GM10266 (cell line): ENCODE measurements at regions not wholly inside any gene's neighbourhood (a gene's known extent, or its start where the extent isn't known, plus 50 kb on each side); places are given as distances from the start of the nearest gene placed in this dataset.

Experiments
- DNase-seq: peaks from one replicate; pipeline ENCODE4 v3.0.0; 2012; ENCODE audit errors: extremely low spot score
- CTCF ChIP-seq: IDR thresholded peaks from 2 replicates; pipeline ENCODE4 v1.5.1; 2012; ENCODE audit warnings: mild to moderate bottlenecking, low read depth; ENCODE audit not compliant: control insufficient read depth, insufficient read depth; ENCODE audit errors: missing control alignments

DNA sequence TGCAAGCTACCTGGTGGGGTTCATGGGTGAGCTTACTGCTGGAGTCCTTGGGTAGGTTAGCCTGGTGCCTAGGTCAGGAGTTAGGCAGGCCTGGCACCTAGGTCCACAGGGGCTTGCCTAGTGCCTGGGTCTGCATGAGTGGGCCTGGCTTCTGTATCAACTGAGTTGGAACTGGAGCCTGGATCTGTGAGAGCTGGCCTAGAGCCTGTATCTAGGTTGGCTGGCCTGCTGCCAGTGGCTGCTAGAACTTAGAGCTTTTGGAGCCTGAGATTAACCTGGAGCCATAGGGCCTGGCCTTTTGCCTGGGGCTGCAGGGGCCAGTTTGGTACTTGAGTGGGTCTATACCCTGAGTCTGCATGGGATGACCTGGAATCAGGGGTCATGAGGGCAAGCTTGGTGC is 679.4 kb downstream of the NUP35 start:
- DNase-seq: no peak
- TF ChIP-seq CTCF: no peak

DNA sequence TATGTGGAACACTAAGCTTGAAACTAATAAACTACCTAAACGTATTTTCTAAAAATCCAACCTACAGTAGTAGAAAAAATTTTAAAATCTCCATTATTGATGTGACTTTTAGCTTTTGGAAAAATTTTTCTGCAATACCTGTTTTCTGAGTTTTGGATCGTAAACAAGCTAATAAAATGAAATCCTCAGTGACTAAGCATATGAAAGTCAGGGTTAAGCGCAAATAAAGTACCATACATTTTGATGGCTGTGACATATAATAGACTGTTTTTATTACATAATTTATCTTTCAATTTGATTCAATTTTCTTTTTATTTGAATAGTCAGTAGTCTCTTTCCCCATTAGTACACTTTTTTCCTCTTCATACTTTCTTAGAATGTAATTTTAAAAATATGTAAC is 683.6 kb downstream of the NUP35 start:
- DNase-seq: no peak
- no peak for TF ChIP-seq CTCF

DNA sequence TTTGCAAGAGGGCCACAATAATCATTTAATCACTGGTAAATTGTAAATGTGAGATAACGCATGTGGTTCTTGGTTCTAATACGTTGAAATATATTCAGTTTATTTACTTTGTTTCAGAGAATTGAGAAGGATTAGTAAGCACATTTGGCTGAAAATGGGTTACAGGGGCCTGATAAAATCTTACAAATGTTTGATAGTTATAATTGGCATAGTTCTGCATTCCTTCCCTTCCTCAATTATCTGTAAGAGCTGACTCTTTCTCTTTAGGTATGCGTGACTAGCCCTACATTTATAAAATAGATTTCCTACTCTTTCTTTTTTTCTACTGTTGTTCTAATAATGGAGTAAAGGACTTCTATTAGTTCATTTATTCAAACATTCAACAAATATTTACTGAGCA is 685.2 kb downstream of the NUP35 start:
- TF ChIP-seq CTCF: no peak

DNA sequence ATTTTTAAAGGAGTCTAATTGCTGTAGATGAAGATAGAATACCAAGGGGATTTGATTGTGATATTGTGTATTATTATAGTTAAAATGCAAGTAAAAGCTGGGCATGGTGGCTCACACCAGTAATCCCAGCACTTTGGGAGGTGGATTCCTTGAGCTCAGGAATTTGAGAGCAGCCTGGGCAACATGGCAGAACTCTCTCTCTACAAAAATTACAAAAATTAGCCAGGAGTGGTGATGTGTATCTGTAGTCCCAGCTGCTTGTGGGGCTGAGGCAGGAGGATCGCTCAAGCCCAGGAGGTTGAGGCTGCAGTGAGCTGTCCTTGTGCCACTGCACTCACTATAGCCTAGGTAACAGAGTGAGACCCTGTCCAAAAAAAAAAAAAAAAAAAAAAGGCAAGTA is 687.0 kb downstream of the NUP35 start:
- DNase-seq: no peak
- no peak for TF ChIP-seq CTCF

More for the DNA sequence above, 685.2 kb downstream of the NUP35 start:
- DNase-seq: no peak

DNA sequence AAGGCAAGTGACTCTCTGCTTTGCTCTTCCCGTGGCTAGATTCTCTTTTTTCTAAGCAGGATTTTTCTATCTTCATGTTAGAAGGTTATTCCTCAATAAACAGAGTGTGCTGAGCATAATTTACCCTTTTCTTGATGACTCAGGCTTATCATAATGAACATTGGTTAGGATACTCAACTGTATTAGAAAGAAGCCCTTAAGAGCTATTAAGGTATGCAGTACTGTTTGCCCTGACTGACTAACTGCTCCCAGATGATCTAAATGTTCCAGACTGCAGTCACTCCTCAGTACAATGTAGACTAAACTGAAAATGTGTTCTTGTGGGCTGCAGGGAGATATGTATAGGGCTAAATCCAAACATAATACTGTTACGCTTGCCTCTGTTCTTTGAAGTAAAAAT is 687.8 kb downstream of the NUP35 start:
- TF ChIP-seq CTCF: no peak

GRCh38 chr2:183825710-183826109 is 701.5 kb downstream of the NUP35 start:
- no peak for TF ChIP-seq CTCF
- no peak for DNase-seq

More for the DNA sequence above, 687.8 kb downstream of the NUP35 start:
- DNase-seq: no peak

DNA sequence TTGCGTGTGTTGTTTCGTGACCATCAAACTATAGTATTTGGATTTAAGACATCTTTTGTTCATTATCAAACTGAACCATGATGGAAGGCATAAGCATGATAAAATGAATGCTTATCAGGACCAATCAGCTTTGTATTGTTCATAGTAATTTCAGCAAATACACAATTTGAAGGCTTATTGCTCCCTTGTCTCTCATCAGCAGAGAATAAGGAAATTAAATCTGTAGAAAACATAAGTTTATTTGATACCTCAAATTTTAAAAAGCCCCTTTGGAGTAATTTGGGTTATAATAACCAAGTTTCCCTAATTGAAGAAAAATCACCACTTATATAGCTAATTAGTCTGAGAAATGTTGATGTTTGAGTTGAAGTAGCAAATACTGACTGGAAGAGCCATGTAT is 705.7 kb downstream of the NUP35 start:
- no peak for DNase-seq
- no peak for TF ChIP-seq CTCF

- DNase-seq: no peak
- TF ChIP-seq CTCF: no peak
Measured at GRCh38 chr2:183837157-183837556, 712.9 kb downstream of the NUP35 start.
